ENCODE measurements at regions not wholly inside any gene's neighbourhood (a gene's known extent, or its start where the extent isn't known, plus 50 kb on each side); places are given as distances from the start of the nearest gene placed in this dataset.

DNA sequence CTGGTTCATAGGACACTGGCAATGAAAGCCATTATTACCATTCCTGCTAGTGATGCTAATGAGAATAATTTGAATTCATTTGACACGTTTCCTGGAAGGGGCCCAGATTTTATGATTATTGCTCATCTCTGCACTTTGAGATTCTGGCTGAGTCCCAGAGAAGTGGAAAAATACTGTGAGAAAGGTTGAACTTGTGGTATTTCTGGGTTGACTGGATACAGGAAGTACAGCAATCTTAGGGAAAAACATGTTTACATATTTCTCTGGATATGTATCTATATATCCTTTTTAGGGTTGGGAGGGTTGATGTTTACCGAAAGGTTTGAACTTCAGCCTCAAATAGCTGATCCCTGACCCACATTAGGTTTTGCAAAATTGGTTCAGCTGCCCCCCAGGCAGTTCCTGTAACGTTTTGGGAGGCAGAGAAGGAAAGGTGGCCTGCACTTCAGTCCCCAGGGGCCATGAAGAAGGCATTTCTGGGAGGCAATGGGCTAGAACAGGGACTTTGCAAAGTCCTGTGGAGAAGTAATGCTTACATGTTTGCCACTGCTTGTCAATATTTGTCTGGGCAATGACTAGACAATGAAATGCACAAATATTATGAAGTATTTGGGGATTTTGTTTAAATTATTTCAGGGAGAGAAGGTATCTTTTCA lies 253.7 kb upstream of the PITRM1 start:
- no peak for DNase-seq (ENCODE audit: low spot score)

DNA sequence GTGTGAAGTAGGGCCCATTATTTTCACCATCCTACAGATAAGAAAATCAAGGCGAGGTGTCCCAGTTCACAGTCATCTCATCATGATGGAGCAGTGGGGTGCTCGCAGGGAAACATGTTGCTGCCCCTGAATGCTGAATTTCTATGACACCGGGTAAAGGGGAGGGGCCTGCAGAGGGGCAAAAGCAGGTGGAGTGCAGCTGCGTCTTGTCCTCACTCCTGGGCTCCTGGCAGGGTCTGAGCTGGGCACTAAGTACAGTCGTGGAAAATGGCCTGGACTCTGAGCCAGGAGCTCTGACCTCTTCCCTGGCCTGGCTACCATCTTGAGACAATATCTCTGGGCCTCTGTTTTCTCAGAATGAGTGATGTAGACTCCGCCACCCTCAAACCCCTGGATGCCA lies 253.1 kb upstream of the PITRM1 start:
- DNase-seq (ENCODE audit: low spot score) = no peak

DNA sequence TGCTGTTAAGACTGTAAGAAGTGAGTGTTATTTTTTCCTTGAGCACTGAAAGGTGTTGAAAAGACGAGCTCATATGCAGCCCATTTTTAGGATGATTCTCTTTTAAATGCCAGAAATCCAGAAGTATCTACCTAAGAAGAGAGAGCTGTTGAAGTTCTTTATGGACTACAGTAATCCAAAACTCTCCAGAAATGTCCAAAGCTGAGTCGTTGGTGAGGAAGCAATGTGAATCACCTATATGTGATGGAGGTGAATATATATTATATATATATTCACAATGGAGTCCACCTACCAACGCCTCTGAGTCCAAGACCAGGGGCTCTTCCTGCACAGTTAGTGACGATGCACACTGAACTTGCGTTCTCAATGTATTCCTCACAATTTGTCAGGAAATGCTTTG lies 252.7 kb upstream of the PITRM1 start:
- no peak for DNase-seq (ENCODE audit: low spot score)

DNA sequence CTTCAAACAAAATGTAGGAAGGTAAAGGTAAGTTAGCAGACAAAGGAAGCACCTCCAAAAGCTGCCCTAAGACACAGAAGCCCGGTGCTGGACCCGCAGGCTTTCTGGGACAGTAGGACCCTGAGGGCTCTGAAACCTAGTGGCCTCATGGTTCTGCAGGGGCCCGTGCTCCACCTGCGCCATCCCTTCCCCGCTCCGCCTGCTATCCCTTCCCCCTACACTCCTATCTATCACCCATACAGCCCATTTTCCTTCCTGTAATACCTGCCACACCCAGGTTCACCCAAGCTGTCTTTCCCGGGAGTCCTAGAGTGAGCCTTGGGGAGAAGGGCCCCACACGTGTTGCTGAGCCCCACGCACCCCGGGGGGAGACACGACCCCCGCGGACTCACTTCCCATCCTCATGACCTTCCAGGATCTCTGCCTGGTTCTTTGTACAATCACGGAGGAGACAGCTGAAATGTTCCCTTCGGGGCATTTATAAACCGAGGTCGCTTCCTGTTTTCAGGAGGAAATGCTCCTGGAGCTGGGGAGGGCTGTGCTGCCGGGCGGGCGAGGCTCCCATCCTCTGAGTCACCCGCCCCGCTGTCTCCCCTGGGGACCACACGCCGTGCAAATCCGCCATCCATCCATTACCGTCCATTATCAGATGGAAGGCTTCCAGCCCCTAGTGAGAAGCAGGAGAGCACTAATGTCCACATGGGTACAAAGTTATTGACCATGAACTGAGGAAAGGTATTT lies 251.7 kb upstream of the PITRM1 start:
- no peak for DNase-seq (ENCODE audit: low spot score)

DNA sequence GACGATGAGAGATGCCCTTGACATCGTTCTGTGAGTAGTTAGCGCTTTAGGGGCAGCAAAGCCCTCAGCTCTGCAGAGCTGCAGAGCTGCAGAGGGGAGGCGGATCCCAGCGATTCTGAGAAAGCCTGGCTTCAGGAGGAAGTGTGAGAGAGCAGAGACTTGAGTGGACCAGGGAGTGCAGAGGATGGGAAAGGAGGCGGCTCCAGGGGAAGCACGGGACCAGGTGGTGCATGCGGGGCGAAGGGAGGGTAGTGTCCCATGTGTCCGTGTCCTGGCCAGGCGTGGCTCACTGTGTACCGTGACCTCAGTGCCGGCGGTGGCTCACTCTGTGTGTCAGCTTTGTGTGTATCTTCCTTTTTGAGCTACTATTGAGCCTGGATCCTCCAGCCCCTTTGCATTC lies 250.8 kb upstream of the PITRM1 start:
- DNase-seq (ENCODE audit: low spot score) = no peak

DNA sequence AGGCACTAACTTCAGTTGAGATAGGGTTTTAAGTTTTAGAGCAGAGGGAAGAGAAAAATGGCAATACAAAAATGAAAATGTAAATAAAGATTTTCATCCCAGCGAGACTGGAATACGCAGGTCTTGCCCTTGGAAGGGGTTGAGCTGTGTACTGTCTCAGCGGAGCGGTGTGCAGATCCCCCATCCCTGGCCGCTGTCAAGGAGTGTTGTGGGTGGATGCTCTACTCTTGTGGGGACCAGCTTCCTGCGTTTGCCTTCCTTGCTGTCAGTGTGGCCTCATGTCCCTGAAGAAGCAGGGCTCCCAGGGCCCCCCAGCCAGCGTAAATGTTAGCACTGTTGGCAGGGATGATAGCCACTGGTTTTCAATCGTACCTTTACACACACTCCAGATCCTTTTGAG lies 249.7 kb upstream of the PITRM1 start:
- DNase-seq (ENCODE audit: low spot score) = no peak

DNA sequence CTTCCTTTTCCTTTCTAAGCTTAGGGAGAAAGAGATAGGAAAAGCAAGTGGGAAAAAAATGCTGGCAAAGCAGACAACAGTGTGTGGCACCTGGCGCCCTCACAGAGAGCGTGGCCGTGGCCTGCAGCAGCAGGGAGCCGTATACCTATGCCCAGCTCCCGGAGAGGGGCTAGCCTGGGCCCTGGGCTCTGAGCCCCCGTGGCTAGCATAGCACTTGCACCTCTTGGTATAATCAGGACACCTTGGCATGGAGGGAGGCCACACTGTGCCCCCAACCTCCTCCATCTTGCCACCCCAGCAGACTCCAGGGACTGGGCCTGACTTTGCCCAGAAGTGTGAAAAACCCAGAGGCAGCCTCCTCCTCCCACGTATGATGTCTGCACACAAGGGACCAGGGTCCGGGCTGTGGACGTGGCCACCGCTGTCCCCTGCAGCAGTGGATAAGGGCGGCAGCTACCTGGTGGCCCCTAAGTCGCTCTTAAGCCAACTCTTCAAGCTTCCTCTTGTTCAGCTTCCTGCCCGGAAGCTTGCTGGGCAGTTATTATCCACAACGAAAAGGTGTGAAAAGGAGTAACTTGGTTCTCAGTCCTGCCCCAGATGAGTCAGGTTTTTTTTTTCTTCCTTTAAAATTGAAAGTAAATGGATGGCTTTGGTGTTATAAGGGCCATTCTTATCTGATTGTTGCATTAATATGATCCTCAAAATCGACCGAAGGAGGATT lies 249.1 kb upstream of the PITRM1 start:
- DNase-seq (ENCODE audit: low spot score) = no peak

DNA sequence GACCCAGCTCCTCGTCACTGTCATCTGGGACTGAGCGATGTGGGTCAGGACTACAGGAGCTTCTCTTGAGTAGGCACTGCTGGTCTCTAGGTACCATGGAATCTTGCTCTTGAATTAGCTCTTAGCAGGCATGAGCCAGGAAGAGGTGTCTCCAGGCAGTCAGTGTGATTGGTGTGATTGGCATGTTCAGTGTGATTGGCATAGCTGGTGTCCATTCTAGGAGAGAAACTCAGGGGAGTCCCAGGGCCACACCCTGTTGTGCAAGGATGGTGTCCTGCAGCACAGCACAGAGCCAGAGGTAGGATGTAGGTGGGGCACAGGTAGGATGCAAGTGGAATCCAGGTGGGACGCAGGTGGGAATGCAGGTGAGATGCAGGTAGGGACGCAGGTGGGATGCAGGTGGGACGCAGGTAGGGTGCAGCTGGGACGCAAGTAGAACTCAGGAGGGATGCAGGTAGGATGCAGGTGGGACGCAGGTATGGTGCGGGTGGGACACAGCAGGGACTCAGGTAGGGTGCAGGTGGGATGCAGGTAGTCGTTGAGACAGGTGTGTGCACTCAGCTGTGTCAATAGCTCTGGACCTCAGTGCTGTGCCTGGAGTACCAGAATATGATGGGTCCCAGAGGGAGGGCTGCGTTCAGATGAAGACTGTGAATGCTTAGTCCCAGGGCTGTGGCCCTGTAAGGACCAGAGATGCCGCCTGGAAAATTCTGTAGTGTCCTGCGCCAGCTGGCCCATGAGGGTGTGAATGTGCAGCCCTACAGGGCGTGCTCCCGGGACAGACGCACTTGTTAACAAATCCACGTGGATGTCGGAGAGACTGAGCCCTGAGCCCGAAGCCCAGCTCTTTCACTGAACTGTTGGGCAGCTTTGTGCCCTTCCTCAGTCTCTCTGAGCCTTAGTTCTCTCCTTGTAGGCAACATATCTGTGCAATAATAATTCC lies 248.2 kb upstream of the PITRM1 start:
- no peak for DNase-seq (ENCODE audit: low spot score)

DNA sequence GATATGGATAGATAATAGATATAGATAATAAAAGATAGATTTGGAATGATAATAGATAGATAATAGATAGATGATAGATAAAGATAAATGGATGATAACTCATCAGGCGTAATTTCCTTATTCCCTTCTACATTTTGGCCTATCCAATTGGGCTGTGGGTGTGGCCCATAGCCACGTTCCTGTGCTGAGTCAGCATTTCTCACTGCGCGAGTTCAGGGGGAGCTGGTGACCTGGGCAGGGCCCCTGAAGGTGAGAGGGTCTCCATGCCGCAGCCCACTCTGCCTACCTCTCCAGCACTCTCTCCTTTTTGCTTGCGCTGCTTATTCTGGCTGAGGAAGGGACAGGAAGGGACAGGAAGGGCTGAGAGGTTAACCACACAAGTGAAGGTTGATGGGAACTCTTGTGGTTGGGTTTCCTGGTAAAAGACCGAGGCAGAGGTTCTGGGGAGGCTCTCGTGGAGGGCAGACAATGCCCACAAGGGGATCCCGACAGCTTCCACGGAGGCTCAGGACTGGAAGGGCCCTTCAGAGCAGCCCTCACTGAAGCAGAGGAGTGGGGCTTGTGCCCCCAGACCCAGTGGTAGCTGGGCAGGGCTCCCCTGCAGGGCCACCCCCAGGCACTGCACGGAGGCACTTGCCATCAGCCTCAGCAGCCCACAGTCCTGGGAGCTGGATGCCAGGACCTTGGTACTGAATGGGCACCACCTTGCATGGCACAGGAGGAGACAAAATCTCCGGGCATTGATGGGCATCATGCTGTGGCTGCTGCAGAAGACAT lies 247.3 kb upstream of the PITRM1 start:
- DNase-seq (ENCODE audit: low spot score) = no peak

DNA sequence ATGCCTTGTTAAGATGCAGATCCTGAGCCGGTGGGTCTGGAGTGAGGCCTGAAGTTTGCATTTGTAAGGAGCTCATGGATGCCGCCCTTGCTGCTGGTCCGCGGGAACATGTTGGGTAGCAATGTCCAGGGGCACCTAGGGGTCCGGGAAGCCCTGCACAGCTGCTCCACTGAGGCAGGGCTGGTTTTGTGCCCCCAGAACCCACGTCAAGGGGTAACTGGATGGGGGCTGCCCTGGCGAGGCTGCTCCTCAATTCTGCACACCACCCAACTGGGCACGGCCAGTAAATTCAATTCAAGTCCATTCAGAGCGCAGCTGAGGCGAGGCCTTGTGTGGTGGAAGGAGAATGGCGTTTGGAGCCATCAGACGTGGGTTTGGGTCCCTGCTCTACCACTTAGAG lies 246.3 kb upstream of the PITRM1 start:
- DNase-seq (ENCODE audit: low spot score) = no peak

DNA sequence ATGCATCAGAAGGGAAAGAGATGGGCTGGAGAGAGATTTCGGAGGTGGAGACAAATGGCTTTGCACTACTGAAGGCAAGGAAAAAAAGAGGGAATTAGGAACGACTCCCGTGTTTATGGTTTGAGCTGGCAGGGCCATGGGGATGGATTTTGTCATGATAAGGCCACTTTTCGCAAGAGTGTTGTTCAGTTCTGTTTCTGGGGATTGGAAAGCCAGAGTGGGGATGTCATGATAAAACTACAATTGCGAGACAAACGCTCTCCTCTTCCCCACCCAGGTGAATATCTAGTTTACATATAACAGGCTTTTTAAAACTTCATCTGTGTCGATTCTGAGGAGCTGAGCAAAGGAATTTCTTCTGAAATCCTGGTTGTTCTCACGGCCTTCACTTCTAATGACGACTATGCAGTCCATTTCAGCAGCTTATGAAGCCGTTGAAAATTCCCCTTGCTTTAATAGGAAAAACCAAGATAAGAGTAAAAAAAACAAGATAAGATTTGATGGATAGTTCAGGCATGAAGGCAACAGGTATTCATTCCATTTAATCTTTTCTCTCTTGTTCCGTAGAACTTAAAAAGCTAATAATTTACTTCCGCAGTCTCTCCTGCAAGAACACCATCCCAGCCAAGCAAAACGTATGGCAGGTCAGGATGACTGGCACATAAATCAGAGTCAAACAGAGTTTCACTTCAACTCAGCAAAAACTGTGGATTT lies 245.6 kb upstream of the PITRM1 start:
- no peak for DNase-seq (ENCODE audit: low spot score)

DNA sequence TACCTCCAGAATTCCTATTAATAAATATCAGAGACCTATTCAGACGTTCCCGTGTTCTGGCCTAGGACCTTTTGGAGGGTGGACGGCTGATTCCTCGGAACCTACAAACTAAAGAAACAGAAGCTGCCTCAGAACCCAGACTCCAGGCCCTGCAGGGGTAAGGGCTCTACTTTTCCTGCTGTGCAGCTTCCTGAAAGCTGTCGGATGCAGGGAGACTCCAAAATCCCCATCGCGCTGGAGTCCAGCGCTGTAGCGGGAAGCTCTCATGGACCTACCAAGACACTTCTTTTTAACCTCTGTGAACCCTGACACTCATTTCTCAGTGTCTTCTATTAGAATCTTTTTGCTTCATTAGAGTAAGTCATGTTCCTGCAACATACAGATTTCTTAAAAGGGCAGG lies 244.5 kb upstream of the PITRM1 start:
- no peak for DNase-seq (ENCODE audit: low spot score)

DNA sequence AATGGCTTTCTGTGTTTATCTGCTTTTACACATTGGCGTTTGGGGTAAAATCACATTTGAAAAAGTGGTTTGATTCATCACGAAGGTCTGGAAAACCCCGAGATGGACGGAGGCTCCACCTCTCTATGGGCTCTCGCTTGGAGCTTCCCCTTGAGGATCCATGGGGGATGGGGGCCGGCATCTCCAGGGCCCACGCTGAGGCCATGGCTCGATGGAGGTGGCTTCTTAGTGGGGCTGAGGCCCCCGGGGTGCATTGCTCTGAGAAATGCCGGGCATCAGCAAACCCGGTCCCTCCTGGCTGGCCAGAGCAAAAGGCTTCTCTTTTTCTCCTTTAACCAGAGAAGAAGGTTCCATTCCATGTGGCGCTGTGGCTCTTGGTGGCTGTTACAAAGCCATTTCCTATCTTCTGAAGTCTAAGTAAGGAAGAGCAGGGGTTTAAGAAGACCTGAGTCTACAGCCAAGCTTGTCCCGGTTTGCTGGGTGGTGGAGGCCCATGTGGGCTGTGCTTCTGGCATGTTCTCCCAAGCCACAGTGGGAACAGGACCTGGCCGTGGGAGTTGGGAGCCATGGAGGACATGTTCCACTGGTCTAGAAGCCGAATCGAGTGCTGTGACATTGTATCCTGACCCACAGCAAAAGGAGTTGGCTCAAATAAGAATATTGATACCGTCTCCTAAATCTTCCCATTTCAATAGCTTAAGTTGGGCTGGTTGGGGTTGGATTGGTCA lies 243.5 kb upstream of the PITRM1 start:
- no peak for DNase-seq (ENCODE audit: low spot score)

DNA sequence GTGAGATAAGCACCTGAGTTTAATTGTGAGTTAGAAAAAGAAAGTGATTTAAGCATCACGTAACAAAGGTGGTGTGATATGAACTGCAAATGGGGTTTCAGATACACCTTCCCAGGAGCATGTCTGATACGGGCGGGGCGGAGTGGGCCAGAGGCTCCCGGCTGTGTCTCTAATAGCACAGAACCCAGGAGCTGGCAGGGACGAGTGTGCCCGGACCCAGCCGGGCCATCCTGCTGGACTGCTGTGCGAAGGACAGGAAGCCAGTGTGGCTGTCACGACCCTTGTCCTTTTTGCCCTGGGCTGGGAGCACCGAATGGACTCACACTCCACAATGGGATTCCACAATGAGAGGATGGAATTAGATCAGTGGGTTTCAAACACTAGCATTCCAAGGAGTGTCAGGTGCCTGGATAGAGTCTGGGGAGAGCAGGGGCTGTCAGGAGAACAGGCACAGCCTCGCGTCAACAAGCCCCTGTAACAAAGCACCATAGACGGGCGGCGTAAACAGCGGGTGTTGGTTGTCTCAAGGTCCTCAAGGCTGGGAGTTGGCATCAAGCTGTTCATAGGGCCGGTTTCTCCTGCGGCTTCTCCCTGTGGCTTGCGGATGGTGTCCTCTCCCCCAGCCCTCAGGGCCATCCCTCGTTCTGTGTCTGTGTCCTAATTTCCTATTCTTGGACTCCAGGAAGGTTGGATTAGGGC lies 242.6 kb upstream of the PITRM1 start:
- no peak for DNase-seq (ENCODE audit: low spot score)

DNA sequence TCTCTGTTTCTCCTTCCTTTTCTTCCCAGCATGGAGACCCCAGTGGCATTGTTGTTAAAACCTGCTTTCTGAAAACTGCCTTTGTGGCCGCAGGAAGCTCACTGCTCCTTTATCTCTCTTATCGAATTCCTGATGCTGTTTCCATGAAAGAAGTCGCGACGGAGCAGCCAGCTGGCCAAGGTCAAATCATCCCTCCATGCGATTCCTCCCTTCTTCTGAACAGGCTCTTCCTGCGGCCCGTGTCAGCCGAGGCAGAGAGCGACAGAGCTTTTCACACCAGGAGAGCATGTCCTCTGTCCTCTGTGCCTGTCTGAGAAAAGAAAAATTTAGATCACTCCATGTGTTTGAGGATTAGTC lies 242.1 kb upstream of the PITRM1 start:
- no peak for DNase-seq (ENCODE audit: low spot score)

DNA sequence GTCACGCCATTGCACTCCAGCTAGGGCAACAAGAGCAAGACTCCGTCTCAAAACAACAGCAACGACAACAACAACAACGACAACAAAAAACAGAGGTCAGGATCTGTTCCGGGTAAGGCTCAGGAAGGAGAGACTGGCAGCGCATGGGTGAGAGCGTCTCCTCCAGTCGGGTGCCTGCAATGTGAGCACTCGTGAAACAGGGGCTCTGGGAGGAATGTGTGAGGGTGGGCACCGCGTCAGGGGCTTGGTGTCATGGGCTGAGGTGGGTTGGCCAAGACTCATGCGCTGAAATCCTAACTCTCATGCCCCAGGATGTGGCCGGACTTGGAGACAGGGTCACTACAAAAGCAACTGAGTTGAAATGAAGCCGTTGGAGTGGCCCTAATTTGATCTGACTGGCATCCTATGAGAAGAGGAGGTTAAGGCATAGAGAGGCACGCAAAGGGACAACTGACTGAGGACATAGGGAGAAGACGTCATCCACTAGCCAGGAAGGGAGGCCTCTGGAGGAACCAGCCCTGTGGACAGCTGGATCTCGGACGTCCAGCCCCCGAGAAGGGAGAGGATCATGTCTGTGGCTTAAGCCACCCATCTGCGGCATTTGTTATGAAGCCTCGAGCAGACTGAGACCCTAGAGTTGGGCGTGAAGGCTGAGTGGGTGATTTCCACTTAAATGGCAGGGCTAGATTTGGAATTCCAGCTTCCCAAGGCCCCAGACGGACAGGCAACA lies 241.5 kb upstream of the PITRM1 start:
- DNase-seq (ENCODE audit: low spot score) = no peak

DNA sequence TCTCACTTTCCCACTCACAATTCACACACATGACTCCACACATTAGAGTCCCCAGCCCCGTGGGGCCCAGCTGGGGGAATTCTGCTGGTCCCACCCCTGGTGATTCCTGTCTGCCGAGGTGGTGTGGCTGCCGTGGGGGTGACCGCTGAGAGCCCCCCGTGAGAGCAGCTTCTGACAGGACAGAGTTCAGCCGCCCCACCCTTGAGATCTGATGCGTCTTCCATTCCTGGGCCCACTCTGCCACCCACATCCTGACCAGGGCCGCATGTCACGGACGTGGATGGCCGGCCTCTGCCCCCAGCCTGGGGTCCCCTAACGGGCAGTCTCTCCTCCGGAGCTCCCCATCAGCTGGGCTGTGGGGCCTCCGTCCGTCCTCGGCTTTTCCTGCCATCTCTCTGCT lies 240.1 kb upstream of the PITRM1 start:
- no peak for DNase-seq (ENCODE audit: low spot score)

DNA sequence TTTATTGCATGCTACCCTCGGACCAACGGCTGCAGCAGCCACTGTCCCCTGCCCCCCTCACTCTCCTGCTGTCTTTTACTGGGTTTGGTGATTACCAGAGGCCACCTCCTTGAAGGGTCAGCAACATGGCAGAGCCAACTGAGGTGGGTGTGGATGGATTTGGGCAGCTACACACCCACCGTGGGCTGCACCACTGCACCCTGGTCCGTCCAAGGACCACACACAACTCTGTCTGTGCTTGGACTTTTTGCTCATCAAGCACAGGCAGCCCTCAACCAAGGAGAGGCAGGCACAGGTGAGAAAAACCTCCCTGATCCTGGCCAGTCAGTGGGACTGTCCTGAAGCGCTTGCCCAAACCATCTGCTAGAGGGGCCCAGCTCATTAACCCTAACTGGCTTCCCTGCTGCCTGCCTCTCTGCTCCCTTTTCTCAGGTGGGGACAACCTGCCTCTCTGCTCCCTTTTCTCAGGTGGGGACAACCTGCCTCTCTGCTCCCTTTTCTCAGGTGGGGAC lies 239.5 kb upstream of the PITRM1 start:
- no peak for DNase-seq (ENCODE audit: low spot score)

DNA sequence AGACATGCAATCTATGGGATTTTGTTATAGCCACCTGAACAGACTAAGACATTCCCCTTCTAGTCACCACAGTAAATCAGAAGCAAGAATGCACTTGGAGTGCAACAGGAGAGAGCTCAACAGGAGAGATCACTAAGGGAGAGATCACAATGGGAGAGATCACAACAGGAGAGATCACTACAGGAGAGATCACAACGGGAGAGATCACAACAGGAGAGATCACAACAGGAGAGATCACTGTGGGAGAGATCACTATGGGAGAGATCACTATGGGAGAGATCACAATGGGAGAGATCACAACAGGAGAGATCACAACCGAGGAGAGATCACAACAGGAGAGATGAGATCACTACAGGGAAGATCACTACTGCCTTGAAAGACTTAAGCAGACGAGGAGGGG lies 238.5 kb upstream of the PITRM1 start:
- DNase-seq (ENCODE audit: low spot score) = no peak

Data from ecto neural progenitor cell (in vitro differentiated cells).